ENCODE measurements at regions not wholly inside any gene's neighbourhood (a gene's known extent, or its start where the extent isn't known, plus 50 kb on each side); places are given as distances from the start of the nearest gene placed in this dataset.

DNA sequence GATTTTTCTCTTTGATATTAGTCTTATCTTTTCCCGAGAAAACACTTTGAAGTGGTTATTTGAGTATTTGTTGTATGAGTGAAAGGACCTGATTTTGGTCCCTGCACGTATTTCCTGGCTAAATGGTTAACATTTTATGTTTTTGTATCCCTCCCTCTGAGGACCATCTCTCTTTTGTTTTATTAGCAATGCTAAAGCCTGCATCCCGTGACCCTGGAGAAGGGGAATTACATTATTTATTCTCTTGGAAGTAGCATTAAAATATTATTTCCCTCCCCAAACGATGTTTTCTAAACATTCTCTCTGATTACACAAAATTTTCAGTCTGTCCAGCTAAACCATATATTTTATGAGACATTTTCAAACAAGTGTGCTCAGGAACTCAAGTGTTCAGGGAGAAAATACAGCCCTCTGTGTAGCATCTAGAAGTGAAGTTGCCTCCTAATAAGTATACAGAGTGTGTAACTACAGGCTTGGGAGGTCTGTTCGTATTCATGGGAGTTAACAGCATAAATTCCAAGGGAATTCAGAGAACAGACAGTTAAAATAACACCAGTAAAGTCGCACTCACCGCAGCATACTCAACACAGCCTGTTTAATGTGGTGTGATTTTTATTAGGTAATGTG is 163.8 kb upstream of the NPVF start:
- FAIRE-seq: no peak
- DNase-seq (ENCODE audit: low spot score): no peak

DNA sequence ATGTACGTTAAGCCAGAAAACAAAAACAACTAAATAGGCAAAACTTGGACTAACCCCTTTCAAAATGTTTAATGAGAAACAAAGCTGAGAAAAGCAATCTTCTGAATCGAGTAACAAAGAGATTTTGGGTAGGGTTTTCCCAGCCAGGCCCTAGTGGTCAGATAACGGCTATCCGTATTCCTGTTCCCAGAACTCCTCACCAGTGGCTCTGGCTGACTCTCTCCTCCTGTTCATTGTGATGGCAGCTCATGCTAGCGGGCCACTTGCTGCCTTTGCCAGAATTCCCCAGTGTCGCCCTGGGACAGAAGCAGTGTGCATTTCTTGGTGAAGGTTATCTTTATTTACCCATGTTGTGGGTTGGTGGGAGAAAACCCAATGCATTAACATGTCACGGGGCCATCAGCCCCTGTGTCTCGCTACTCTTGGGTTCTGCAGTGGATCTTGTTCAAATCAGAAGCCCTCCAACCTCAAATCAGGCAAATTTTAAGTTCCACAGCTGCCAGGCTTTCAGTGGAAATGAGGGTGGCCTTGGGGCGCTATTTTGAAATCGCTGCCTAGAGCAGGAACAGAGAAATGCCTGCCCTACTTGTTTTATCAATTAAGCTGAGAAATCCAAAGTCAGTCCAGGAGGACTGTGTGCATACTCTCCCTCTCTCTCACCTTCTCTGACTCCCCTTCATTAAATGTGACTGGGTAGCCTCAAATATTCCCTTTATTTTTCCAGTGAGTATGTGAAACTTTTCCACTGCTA is 164.5 kb upstream of the NPVF start:
- no peak for DNase-seq (ENCODE audit: low spot score)
- no peak for FAIRE-seq

DNA sequence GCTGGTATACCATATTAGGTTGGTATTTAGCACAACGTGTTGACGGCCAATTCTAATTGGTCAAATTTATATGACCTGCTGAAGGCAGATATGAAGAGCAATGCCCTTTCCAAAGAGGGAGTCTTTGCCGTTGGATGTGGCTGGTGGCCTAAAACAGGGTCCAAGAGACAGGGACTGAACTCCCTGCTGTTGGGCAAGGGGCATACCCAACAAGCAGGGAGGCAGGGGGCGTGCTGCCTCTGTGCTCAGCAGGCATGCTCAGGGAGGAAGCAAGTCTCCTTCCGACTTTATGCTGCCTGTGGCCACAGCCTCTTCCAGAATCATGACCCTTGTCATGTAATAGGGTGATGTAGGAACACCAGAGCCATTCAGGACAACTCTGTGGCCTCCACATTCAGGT is 167.7 kb upstream of the NPVF start:
- FAIRE-seq: no peak
- DNase-seq (ENCODE audit: low spot score): no peak

GRCh38 chr7:25396668-25397067 is 168.4 kb upstream of the NPVF start:
- no peak for FAIRE-seq

GRCh38 chr7:25398418-25398817 is 170.1 kb upstream of the NPVF start:
- DNase-seq (ENCODE audit: low spot score) (no peak), FAIRE-seq (no peak)

More at GRCh38 chr7:25396668-25397067, 168.4 kb upstream of the NPVF start:
- DNase-seq (ENCODE audit: low spot score): no peak

GRCh38 chr7:25399000-25399750 is 170.9 kb upstream of the NPVF start:
- FAIRE-seq (no peak), DNase-seq (ENCODE audit: low spot score) (no peak)

- DNase-seq (ENCODE audit: low spot score): no peak
- no peak for FAIRE-seq
Observed at GRCh38 chr7:25402532-25402931, 174.2 kb upstream of the NPVF start.

DNA sequence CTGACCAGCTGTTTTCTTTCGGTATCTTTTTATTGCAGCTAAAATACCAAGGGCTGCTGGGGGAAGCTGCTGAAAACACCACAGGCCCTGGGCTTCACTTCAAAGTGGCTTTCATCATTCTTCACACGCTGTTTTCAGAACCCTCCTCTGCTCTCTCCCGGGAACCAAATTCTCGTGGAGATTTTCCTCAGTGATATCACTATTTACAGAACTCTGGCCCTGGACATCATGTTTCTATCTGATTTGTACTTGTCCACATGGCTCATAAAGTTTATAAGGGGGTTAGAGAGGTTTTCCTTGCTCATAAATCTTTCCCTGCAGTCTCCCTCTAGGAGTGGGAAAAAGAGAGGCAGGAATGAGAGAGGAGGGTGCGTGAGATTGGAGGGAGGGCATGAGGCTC is 177.4 kb upstream of the NPVF start:
- FAIRE-seq (no peak), DNase-seq (ENCODE audit: low spot score) (no peak)

DNA sequence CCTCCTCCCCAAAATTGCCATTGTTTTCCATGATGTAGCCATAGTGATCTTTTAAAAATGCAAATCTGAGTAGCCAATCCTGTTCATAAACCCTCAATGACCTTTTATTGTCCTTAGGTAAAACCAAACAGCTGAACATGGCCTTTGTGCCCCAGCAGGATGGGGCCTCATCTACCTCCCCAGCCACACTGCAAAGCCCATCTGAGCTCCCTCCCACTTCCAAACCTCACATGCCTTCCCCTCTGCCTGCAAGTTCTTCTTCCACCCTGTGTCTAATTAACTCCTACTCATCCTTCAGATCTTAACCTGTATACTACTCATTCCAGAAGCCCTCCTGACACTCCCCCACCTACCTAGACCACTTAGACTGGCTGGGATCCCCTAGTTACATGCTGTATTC is 178.8 kb upstream of the NPVF start:
- no peak for FAIRE-seq
- no peak for DNase-seq (ENCODE audit: low spot score)

- FAIRE-seq (no peak), DNase-seq (ENCODE audit: low spot score) (no peak)
Observed at GRCh38 chr7:25408012-25408687, 179.9 kb upstream of the NPVF start.

DNA sequence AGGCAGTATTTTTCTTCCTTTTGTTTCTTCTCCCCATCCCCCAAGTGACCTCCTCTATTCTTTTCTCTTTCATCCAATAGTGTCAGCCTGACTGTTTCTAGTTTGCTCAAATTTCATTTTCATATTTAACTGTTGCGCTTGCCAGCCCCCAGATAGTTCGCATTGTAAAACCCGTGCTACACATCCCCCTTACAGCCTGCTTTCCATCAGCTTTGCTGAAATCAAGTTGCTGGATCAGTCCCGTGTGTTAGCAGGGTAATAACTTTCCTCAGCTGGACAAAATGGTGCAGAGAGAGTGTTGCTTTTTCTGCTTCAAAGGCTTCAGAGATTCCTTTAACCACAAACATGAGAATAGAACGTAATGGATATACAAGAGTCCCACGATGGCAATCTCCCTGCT is 180.6 kb upstream of the NPVF start:
- no peak for DNase-seq (ENCODE audit: low spot score)
- FAIRE-seq: no peak

GRCh38 chr7:25409897-25410636 is 181.8 kb upstream of the NPVF start:
- no peak for FAIRE-seq

DNA sequence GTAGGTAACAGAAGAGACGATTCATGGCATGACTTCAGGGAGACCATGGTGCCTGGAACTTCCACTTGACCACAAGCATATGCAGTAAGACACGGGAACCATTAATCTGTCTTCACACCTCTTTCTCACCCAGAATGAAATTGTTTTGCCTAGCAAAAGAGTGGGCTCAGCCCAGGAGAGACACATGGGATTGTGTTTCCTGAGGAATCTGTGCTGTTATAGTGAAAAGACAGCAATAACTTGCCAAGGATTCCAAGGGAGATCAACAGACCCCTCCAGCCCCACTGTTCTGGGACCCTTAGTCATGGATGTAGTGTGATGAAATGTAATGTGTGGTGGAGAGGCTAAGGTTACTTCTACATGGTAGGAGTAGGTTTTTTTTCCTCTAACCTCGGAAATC is 192.5 kb upstream of the NPVF start:
- FAIRE-seq: no peak
- DNase-seq (ENCODE audit: low spot score): no peak

More at GRCh38 chr7:25409897-25410636, 181.8 kb upstream of the NPVF start:
- DNase-seq (ENCODE audit: low spot score): no peak

DNA sequence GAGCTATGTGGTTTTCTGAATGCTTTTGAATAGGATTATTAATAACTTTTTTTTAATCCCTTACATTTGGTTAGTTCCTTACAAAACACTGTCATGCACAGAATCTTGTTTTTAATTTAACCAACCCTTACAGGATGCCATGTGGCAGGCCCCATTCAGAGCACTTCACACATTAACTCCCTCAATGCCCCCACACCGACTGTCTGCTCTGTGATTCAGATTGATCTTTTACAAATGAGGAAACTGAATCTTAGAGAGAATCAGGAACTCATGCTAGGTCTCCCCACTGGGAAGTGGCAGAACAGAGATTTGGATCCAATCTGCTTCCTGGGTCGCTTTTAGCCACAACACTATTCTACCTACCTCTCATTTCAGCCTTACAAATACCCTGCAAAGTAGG is 195.8 kb upstream of the NPVF start:
- no peak for DNase-seq (ENCODE audit: low spot score)
- no peak for FAIRE-seq

DNA sequence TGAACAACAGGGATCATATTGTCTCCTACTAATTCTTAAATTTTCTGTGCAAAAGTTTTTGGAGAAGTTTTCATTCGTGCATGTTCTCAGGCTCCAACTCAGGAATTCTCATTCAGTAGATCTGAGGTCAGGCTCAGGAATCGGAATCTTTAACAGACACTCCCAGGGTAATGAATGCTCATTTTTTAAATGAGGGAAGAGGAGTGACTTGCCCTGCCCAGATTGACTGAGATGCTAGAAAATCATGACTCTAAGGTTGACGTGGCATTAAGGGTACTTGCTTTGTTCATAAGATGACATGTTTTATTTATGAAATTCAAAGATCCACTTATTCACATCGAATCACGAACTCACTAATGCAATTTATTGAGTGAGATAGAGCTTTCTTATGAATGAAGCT is 196.6 kb upstream of the NPVF start:
- FAIRE-seq (no peak), DNase-seq (ENCODE audit: low spot score) (no peak)

DNA sequence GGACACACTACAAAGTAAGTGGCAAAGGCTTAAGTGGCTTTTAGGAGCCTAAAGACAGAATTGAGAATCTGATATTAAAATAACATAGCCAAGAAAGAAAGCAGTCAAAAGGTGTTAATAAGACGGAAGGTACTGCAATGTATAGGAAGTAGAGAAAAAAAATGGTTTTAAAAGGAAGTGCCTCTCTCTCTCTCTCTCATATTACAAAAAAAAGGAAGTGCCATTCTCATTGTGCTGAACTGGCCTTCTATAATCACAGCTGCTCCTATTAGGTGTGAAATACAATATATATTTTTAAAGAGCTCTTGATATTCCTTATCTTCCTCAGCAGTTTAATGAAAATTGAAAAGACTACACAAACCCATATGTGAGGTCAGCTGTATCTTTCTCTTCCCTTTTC is 199.4 kb upstream of the NPVF start:
- FAIRE-seq: no peak
- no peak for DNase-seq (ENCODE audit: low spot score)

GRCh38 chr7:25429731-25430130 is 201.4 kb upstream of the NPVF start:
- FAIRE-seq (no peak), DNase-seq (ENCODE audit: low spot score) (no peak)

DNA sequence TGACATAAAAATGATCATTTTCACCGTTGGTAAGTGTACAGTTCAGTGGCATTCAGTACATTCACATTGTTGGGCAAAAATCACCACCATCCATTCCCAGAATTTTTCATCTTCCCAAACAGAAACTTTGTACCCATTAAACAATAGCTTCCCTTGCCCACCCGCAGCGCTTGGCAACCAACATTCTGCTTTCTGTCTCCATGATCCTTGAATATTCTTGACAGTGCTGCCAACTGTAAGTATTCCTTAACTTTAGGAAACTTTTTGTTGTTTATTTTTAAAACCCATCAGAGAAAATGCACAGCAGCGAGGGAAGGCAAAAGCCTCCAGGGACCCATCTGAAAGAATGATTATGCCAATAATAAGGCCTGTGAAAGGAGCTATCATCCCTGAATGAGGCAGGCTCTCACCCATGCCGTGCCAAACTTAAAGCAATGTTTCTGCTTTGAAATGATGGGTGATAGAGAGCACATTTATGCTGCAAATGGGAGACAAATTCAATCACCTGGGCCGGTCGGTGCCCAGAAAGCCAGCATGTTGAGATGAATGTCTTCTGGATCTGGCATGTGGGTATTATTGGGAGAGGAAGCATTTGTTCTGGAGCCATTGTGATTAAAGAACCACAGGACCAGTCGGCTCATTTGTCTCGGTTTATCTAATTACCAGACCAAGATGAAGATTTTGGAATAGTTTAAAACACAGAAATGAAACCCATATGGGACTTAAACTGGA is 202.1 kb upstream of the NPVF start:
- DNase-seq (ENCODE audit: low spot score): no peak

DNA sequence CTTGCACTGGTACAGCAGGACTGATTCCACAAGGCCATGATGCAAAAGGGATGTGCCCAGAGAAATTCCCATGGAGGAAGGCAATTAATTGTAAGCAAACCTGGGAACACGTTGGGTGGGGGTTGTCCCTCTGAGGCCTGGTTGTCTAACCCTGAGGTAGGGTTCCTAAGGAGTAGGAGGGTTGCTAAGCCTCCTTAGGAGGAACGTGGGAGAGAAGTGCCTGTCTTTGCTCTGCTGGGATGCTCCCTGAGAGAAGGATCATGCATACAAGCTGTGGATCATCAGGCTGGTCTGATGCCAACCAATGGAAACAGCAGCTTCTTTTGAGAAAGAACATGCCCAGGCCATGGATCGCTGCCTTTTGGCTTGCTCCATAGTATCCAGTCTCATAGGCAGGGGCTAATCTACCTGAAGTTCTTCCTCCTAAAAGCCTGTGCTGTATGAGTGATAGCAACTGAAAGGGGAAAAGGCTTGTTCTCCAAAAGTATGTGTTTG is 203.7 kb upstream of the NPVF start:
- no peak for FAIRE-seq

More for the DNA sequence above, 202.1 kb upstream of the NPVF start:
- FAIRE-seq: no peak

GRCh38 chr7:25432807-25433206 is 204.5 kb upstream of the NPVF start:
- DNase-seq (ENCODE audit: low spot score) (no peak), FAIRE-seq (no peak)

More for the DNA sequence above, 203.7 kb upstream of the NPVF start:
- DNase-seq (ENCODE audit: low spot score): no peak

All from RCC 7860 (cell line).